Tibial nerve (tissue), 4 donors: ENCODE measurements at regions not wholly inside any gene's neighbourhood (a gene's known extent, or its start where the extent isn't known, plus 50 kb on each side); places are given as distances from the start of the nearest gene placed in this dataset.

Experiments used
- DNase-seq, 2 donors: peaks; one replicate each; pipeline ENCODE4 v3.0.0-alpha.2; 2019; ENCODE audit warnings: low spot score in 2 of 2
- H3K27ac ChIP-seq, 4 donors: fragments of 200-600 bp; sonication (generic) in 3 of 4; one replicate each; pipeline ENCODE4 v1.5.1; 2017 to 2019; ENCODE audit warnings: mild to moderate bottlenecking in 1 of 4
- H3K27me3 ChIP-seq, 2 donors: fragments of 200-600 bp; sonication (generic) in 1 of 2; one replicate each; pipeline versions ENCODE4 v1.5.1 to v1.6.0; 2017 to 2019
- H3K36me3 ChIP-seq, 3 donors: fragments of 200-600 bp; sonication (generic); one replicate each; pipeline ENCODE4 v1.5.1; 2018 to 2019
- H3K4me1 ChIP-seq, 4 donors: fragments of 200-600 bp; sonication (generic) in 3 of 4; one replicate each; pipeline ENCODE4 v1.5.1; 2017 to 2019
- H3K4me3 ChIP-seq, 4 donors: fragments of 200-600 bp; sonication (generic) in 3 of 4; one replicate each; pipeline ENCODE4 v1.5.1; 2017 to 2019; ENCODE audit warnings: mild to moderate bottlenecking in 1 of 4, moderate library complexity in 1 of 4
- H3K9me3 ChIP-seq, 4 donors: fragments of 200-600 bp; sonication (generic) in 3 of 4; one replicate each; pipeline ENCODE4 v1.5.1; 2017 to 2019
- CTCF ChIP-seq, 5 experiments: fragments of 200-600 bp in 3 of 5; fragments of 450-650 bp in 2 of 5; sonication (generic) in 3 of 5; IDR thresholded peaks; one replicate each; pipeline ENCODE4 v1.5.1; 2016 to 2019; ENCODE audit warnings: antibody characterized with exemption in 5 of 5, mild to moderate bottlenecking in 3 of 5, moderate library complexity in 2 of 5
- EP300 ChIP-seq, 2 donors: sonication (generic); formaldehyde crosslinking; IDR thresholded peaks; one replicate each; pipeline ENCODE4 v1.6.1; 2017; ENCODE audit warnings: antibody characterized with exemption in 2 of 2, mild to moderate bottlenecking in 1 of 2
- POLR2A ChIP-seq, 2 donors: fragments of 450-650 bp; IDR thresholded peaks; one replicate each; pipeline ENCODE4 v1.6.1; 2017; ENCODE audit warnings: antibody characterized with exemption in 2 of 2, mild to moderate bottlenecking in 2 of 2, moderate library complexity in 2 of 2
- WGBS, 2 donors: methylation state at CpG; one replicate each; pipeline ENCODE4 v1.1.5; 2018; 5-methylcytosine and 5-hydroxymethylcytosine counted together

GRCh38 chr6:55016261-55016660, 158.1 kb upstream of the HCRTR2 start:
- no peaks in the 10 kb centered on the region for H3K27me3 ChIP-seq
- H3K36me3 ChIP-seq, result no peaks in the 10 kb centered on the region
- H3K9me3 ChIP-seq, result no peaks in the 10 kb centered on the region
- DNase-seq, result no peak
- H3K4me1 ChIP-seq, result peaks cover 0 to 6% (median 0%) of the 10 kb centered on the region in 4 donors
- H3K4me3 ChIP-seq, result no peak overlapping the region
- no peak overlapping the region for H3K27ac ChIP-seq
- 42 to 51% methylated on average over 1 of the region's 1 CpG for WGBS, 2 donors
- TF ChIP-seq POLR2A (IDR thresholded peaks at IDR 0.05) (no peak), CTCF (IDR thresholded peaks at IDR 0.05) (no peak), EP300 (IDR thresholded peaks at IDR 0.05) (no peak)

GRCh38 chr6:55017555-55018300, 156.6 kb upstream of the HCRTR2 start:
- no peaks in the 10 kb centered on the region for H3K36me3 ChIP-seq
- WGBS, 2 donors, result 72 to 77% methylated on average over 1 of the region's 1 CpG
- TF ChIP-seq EP300 (IDR thresholded peaks at IDR 0.05) (no peak), CTCF (IDR thresholded peaks at IDR 0.05) (no peak), POLR2A (IDR thresholded peaks at IDR 0.05) (no peak)
- H3K27me3 ChIP-seq, result no peaks in the 10 kb centered on the region
- no peaks in the 10 kb centered on the region for H3K9me3 ChIP-seq
- H3K27ac ChIP-seq, result no peak overlapping the region
- DNase-seq, result no peak
- no peak overlapping the region for H3K4me3 ChIP-seq
- H3K4me1 ChIP-seq, result peaks cover 0 to 6% (median 0%) of the 10 kb centered on the region in 4 donors

- TF ChIP-seq EP300 (IDR thresholded peaks at IDR 0.05) (no peak), CTCF (IDR thresholded peaks at IDR 0.05) (no peak), POLR2A (IDR thresholded peaks at IDR 0.05) (no peak)
- no peaks in the 10 kb centered on the region for H3K27me3 ChIP-seq
- H3K27ac ChIP-seq, result no peak overlapping the region
- H3K4me1 ChIP-seq, result no peaks in the 10 kb centered on the region
- H3K36me3 ChIP-seq, result no peaks in the 10 kb centered on the region
- no peaks in the 10 kb centered on the region for H3K9me3 ChIP-seq
- H3K4me3 ChIP-seq, result no peak overlapping the region
- DNase-seq, result no peak
Observed at GRCh38 chr6:55019591-55019990, 154.7 kb upstream of the HCRTR2 start.

DNA sequence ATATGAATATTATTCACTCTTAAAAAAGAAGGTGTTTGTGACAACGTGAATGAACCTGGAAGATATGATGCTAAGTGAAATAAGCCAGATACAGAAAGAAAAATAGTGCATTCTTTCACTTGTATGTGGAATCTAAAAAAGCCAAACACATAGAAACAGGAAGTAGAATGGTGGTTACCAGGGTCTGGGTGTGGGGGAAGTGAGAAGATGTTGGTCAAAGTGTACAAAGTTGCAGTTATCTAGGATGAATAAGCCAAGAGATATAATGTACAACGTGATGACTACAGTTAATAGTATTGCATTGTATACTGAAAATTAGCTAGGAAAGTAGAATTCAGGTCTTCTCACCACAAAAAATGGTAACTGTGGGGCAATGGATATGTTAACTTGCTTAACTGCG, 151.1 kb upstream of the HCRTR2 start:
- Histone ChIP-seq H3K4me1 (no peaks in the 10 kb centered on the region), H3K4me3 (no peak overlapping the region), H3K27me3 (no peaks in the 10 kb centered on the region), H3K9me3 (no peaks in the 10 kb centered on the region), H3K36me3 (no peaks in the 10 kb centered on the region), H3K27ac (no peak overlapping the region)
- WGBS, 2 donors, result 71 to 73% methylated on average over 3 of the region's 3 CpGs
- DNase-seq, result no peak
- no peak for TF ChIP-seq POLR2A (IDR thresholded peaks at IDR 0.05)
- TF ChIP-seq CTCF (IDR thresholded peaks at IDR 0.05), result no peak
- no peak for TF ChIP-seq EP300 (IDR thresholded peaks at IDR 0.05)

DNA sequence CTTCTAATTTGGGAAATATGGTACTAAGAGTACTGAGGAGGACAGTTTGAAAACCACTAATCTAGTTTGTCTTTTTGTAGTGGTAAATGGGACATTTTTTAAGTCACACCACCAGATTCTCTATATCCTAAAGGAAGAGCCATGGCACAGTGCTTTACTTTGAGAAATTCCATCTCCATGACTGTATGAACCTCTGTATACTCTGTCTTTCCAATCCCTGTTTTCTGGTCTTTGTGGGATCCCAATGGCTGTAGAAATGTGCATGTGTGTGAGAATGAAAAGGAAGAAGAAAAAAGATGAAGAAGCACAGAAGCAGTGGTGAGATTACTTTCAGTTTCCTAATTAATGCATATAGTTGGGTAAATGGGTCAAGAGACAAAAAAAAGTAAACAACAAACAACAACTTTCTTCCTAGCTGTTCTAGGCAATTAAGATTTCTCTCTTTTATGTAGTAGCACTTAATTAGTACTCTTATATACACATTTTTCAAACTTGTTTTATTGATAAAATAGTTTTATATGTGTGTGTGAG, 141.2 kb upstream of the HCRTR2 start:
- Histone ChIP-seq H3K9me3 (peaks cover 0 to 24% (median 0%) of the 10 kb centered on the region in 4 donors), H3K27ac (no peak overlapping the region), H3K27me3 (no peaks in the 10 kb centered on the region), H3K4me3 (no peak overlapping the region), H3K36me3 (no peaks in the 10 kb centered on the region), H3K4me1 (no peaks in the 10 kb centered on the region)
- TF ChIP-seq POLR2A (IDR thresholded peaks at IDR 0.05), result no peak
- TF ChIP-seq CTCF (IDR thresholded peaks at IDR 0.05), result no peak
- no peak for TF ChIP-seq EP300 (IDR thresholded peaks at IDR 0.05)
- DNase-seq, result no peak
